SK-N-SH treated with all-trans-retinoic acid at 6 μM for 48 hours (cell line): ENCODE measurements at regions not wholly inside any gene's neighbourhood (a gene's known extent, or its start where the extent isn't known, plus 50 kb on each side); places are given as distances from the start of the nearest gene placed in this dataset.

Experiments used
- ATAC-seq: fragments of 200-7000 bp; cut with Tn5 transposase; 3 replicates; pipeline ENCODE4 v1.9.1; 2020; ENCODE audit warnings: mild to moderate bottlenecking, moderate library complexity
- ARNTL ChIP-seq: fragments of 450-650 bp; formaldehyde crosslinking; IDR thresholded peaks from 2 replicates; pipeline ENCODE4 v1.5.0; 2020; ENCODE audit warnings: low read depth, mild to moderate bottlenecking, moderate library complexity, borderline replicate concordance
- BACH2 ChIP-seq: fragments of 250-450 bp; sonication (Bioruptor Pico); IDR thresholded peaks from 2 replicates; pipeline ENCODE4 v1.9.0; 2021; ENCODE audit warnings: mild to moderate bottlenecking, borderline replicate concordance
- CSDC2 ChIP-seq: fragments of 250-450 bp; sonication (Bioruptor Pico); IDR thresholded peaks from 2 replicates; pipeline ENCODE4 v1.5.0; 2020; ENCODE audit warnings: mild to moderate bottlenecking, moderate library complexity
- GLIS3 ChIP-seq: fragments of 250-450 bp; sonication (Bioruptor Pico); IDR thresholded peaks from 2 replicates; pipeline ENCODE4 v1.5.0; 2020; ENCODE audit warnings: mild to moderate bottlenecking, moderate library complexity
- ISL1 ChIP-seq: fragments of 250-450 bp; sonication (Bioruptor Pico); IDR thresholded peaks from 2 replicates; pipeline ENCODE4 v2.1.2; 2022; ENCODE audit warnings: mild to moderate bottlenecking, moderate library complexity
- OSR1 ChIP-seq: fragments of 250-450 bp; sonication (Bioruptor Pico); IDR thresholded peaks from 2 replicates; pipeline ENCODE4 v1.8.0; 2022; ENCODE audit warnings: moderate library complexity, mild to moderate bottlenecking, inconsistent platforms
- SNAI2 ChIP-seq: fragments of 250-450 bp; sonication (Bioruptor Pico); IDR thresholded peaks from 2 replicates; pipeline ENCODE4 v1.5.0; 2020; ENCODE audit warnings: mild to moderate bottlenecking, moderate library complexity
- TCF4 ChIP-seq: fragments of 250-450 bp; sonication (Bioruptor Pico); IDR thresholded peaks from 2 replicates; pipeline ENCODE4 v1.8.0; 2021; ENCODE audit warnings: mild to moderate bottlenecking, moderate library complexity, borderline replicate concordance
- TOX ChIP-seq: fragments of 250-450 bp; sonication (Bioruptor Pico); IDR thresholded peaks from 2 replicates; pipeline ENCODE4 v1.8.0; 2021; ENCODE audit warnings: mild to moderate bottlenecking, moderate library complexity, borderline replicate concordance
- ZC3H10 ChIP-seq: fragments of 250-450 bp; sonication (Bioruptor Pico); IDR thresholded peaks from 2 replicates; pipeline ENCODE4 v1.5.1; 2021; ENCODE audit warnings: mild to moderate bottlenecking, moderate library complexity
- ZFP3 ChIP-seq: fragments of 250-450 bp; sonication (Bioruptor Pico); IDR thresholded peaks from 2 replicates; pipeline ENCODE4 v1.5.0; 2020; ENCODE audit warnings: mild to moderate bottlenecking, moderate library complexity
- ZFP30 ChIP-seq: fragments of 450-650 bp; formaldehyde crosslinking; IDR thresholded peaks from 2 replicates; pipeline ENCODE4 v1.5.0; 2022; ENCODE audit warnings: mild to moderate bottlenecking, moderate library complexity
- ZNF565 ChIP-seq: fragments of 450-650 bp; formaldehyde crosslinking; conservative IDR thresholded peaks from 2 replicates; pipeline ENCODE4 v1.5.0; 2020; ENCODE audit warnings: low read depth, mild to moderate bottlenecking, moderate library complexity
- ZNF70 ChIP-seq: fragments of 450-650 bp; formaldehyde crosslinking; IDR thresholded peaks from 2 replicates; pipeline ENCODE4 v1.5.0; 2020; ENCODE audit warnings: mild to moderate bottlenecking, moderate library complexity
- ZNF8 ChIP-seq: fragments of 450-650 bp; formaldehyde crosslinking; IDR thresholded peaks from 2 replicates; pipeline ENCODE4 v1.5.0; 2020; ENCODE audit warnings: mild to moderate bottlenecking, moderate library complexity
- TF ChIP-seq, protein P1 (sequence below): fragments of 250-450 bp; sonication (Bioruptor Pico); IDR thresholded peaks from 2 replicates; pipeline ENCODE4 v1.5.1; 2020; ENCODE audit warnings: low read depth, mild to moderate bottlenecking, moderate library complexity
- TF ChIP-seq, protein P2 (sequence below): fragments of 250-450 bp; sonication (Bioruptor Pico); IDR thresholded peaks from 2 replicates; pipeline ENCODE4 v1.5.1; 2021; ENCODE audit warnings: mild to moderate bottlenecking, moderate library complexity
- TF ChIP-seq, protein P3 (sequence below): fragments of 250-450 bp; sonication (Bioruptor Pico); IDR thresholded peaks from 2 replicates; pipeline ENCODE4 v1.8.0; 2021; ENCODE audit warnings: low read depth, mild to moderate bottlenecking, moderate library complexity, borderline replicate concordance
- TF ChIP-seq, protein P4 (sequence below): fragments of 250-450 bp; sonication (Bioruptor Pico); IDR thresholded peaks from 2 replicates; pipeline ENCODE4 v1.8.0; 2020; ENCODE audit warnings: mild to moderate bottlenecking, moderate library complexity, borderline replicate concordance
- TF ChIP-seq, protein P5 (sequence below): fragments of 250-450 bp; sonication (Bioruptor Pico); IDR thresholded peaks from 2 replicates; pipeline ENCODE4 v1.5.0; 2020; ENCODE audit warnings: mild to moderate bottlenecking, moderate library complexity

DNA sequence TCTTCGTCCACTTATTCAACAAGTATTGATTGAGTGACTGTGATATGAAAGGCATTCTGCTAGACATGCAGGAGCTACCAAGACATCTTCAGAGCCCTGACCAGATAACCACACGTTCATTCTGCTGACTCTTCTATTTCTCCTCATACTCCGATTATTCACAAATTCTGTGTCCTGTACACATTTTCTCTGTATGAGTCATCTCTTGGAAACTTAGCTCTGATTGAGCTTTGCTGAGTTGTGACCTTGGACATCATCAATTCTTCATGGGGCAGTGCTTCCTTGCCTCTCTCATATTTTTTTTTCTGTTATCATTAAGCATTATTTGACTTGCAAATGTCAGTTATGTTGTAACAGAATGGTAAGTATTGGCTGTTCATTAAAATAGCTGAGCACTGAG lies 351.6 kb upstream of the CNR1 start:
- TF ChIP-seq BACH2 (no peak), GLIS3 (CRISPR knock-in tag) (no peak), TOX (CRISPR knock-in tag) (no peak), TCF4 (CRISPR knock-in tag) (no peak), ZNF565 (CRISPR knock-in tag) (no peak), OSR1 (no peak), ZFP3 (CRISPR knock-in tag) (no peak), ZC3H10 (CRISPR knock-in tag) (no peak), ISL1 (CRISPR knock-in tag) (no peak), ARNTL (CRISPR knock-in tag) (no peak), ZNF70 (no peak), CSDC2 (CRISPR knock-in tag) (no peak)
- TF ChIP-seq, protein P1, sequence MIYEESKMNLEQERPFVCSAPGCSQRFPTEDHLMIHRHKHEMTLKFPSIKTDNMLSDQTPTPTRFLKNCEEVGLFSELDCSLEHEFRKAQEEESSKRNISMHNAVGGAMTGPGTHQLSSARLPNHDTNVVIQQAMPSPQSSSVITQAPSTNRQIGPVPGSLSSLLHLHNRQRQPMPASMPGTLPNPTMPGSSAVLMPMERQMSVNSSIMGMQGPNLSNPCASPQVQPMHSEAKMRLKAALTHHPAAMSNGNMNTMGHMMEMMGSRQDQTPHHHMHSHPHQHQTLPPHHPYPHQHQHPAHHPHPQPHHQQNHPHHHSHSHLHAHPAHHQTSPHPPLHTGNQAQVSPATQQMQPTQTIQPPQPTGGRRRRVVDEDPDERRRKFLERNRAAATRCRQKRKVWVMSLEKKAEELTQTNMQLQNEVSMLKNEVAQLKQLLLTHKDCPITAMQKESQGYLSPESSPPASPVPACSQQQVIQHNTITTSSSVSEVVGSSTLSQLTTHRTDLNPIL (CRISPR knock-in tag): no peak
- TF ChIP-seq, protein P2, sequence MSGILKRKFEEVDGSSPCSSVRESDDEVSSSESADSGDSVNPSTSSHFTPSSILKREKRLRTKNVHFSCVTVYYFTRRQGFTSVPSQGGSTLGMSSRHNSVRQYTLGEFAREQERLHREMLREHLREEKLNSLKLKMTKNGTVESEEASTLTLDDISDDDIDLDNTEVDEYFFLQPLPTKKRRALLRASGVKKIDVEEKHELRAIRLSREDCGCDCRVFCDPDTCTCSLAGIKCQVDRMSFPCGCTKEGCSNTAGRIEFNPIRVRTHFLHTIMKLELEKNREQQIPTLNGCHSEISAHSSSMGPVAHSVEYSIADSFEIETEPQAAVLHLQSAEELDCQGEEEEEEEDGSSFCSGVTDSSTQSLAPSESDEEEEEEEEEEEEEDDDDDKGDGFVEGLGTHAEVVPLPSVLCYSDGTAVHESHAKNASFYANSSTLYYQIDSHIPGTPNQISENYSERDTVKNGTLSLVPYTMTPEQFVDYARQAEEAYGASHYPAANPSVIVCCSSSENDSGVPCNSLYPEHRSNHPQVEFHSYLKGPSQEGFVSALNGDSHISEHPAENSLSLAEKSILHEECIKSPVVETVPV: no peak
- TF ChIP-seq, protein P3, sequence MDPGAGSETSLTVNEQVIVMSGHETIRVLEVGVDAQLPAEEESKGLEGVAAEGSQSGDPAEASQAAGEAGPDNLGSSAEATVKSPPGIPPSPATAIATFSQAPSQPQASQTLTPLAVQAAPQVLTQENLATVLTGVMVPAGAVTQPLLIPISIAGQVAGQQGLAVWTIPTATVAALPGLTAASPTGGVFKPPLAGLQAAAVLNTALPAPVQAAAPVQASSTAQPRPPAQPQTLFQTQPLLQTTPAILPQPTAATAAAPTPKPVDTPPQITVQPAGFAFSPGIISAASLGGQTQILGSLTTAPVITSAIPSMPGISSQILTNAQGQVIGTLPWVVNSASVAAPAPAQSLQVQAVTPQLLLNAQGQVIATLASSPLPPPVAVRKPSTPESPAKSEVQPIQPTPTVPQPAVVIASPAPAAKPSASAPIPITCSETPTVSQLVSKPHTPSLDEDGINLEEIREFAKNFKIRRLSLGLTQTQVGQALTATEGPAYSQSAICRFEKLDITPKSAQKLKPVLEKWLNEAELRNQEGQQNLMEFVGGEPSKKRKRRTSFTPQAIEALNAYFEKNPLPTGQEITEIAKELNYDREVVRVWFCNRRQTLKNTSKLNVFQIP (CRISPR knock-in tag): no peak
- TF ChIP-seq, protein P4, sequence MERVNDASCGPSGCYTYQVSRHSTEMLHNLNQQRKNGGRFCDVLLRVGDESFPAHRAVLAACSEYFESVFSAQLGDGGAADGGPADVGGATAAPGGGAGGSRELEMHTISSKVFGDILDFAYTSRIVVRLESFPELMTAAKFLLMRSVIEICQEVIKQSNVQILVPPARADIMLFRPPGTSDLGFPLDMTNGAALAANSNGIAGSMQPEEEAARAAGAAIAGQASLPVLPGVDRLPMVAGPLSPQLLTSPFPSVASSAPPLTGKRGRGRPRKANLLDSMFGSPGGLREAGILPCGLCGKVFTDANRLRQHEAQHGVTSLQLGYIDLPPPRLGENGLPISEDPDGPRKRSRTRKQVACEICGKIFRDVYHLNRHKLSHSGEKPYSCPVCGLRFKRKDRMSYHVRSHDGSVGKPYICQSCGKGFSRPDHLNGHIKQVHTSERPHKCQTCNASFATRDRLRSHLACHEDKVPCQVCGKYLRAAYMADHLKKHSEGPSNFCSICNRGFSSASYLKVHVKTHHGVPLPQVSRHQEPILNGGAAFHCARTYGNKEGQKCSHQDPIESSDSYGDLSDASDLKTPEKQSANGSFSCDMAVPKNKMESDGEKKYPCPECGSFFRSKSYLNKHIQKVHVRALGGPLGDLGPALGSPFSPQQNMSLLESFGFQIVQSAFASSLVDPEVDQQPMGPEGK (CRISPR knock-in tag): no peak
- TF ChIP-seq, protein P5, sequence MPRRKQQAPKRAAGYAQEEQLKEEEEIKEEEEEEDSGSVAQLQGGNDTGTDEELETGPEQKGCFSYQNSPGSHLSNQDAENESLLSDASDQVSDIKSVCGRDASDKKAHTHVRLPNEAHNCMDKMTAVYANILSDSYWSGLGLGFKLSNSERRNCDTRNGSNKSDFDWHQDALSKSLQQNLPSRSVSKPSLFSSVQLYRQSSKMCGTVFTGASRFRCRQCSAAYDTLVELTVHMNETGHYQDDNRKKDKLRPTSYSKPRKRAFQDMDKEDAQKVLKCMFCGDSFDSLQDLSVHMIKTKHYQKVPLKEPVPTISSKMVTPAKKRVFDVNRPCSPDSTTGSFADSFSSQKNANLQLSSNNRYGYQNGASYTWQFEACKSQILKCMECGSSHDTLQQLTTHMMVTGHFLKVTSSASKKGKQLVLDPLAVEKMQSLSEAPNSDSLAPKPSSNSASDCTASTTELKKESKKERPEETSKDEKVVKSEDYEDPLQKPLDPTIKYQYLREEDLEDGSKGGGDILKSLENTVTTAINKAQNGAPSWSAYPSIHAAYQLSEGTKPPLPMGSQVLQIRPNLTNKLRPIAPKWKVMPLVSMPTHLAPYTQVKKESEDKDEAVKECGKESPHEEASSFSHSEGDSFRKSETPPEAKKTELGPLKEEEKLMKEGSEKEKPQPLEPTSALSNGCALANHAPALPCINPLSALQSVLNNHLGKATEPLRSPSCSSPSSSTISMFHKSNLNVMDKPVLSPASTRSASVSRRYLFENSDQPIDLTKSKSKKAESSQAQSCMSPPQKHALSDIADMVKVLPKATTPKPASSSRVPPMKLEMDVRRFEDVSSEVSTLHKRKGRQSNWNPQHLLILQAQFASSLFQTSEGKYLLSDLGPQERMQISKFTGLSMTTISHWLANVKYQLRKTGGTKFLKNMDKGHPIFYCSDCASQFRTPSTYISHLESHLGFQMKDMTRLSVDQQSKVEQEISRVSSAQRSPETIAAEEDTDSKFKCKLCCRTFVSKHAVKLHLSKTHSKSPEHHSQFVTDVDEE (CRISPR knock-in tag): no peak
- ATAC-seq: no peak

DNA sequence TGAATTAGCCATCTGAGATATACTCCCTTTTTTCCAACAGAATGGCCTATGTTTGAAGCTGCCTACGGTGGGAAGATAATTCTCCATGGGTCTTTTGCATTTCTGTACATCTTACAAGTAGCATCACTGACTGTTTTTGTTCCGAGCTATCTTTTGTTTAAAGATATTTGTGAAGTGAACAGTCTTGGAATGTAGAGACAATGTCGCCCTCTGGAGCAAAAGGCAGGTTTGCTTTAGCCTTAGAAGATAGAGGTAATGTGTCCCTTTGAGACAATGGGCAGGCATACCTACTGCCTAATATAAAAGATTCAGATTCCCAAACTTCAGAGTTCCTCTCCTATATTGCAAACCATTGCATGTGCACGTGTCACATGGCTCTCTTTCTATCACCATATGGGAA lies 347.8 kb upstream of the CNR1 start:
- TF ChIP-seq ZC3H10 (CRISPR knock-in tag): no peak
- TF ChIP-seq, protein P2: no peak
- TF ChIP-seq ZFP30: no peak
- TF ChIP-seq, protein P4 (CRISPR knock-in tag): no peak
- no peak for TF ChIP-seq SNAI2 (CRISPR knock-in tag)
- TF ChIP-seq, protein P3 (CRISPR knock-in tag): no peak
- TF ChIP-seq BACH2: no peak
- TF ChIP-seq, protein P1 (CRISPR knock-in tag): no peak
- no peak for TF ChIP-seq ZNF8 (CRISPR knock-in tag)
- no peak for TF ChIP-seq CSDC2 (CRISPR knock-in tag)
- TF ChIP-seq TCF4 (CRISPR knock-in tag): no peak
- no peak for ATAC-seq
